ENCODE measurements at regions not wholly inside any gene's neighbourhood (a gene's known extent, or its start where the extent isn't known, plus 50 kb on each side); places are given as distances from the start of the nearest gene placed in this dataset.

DNA sequence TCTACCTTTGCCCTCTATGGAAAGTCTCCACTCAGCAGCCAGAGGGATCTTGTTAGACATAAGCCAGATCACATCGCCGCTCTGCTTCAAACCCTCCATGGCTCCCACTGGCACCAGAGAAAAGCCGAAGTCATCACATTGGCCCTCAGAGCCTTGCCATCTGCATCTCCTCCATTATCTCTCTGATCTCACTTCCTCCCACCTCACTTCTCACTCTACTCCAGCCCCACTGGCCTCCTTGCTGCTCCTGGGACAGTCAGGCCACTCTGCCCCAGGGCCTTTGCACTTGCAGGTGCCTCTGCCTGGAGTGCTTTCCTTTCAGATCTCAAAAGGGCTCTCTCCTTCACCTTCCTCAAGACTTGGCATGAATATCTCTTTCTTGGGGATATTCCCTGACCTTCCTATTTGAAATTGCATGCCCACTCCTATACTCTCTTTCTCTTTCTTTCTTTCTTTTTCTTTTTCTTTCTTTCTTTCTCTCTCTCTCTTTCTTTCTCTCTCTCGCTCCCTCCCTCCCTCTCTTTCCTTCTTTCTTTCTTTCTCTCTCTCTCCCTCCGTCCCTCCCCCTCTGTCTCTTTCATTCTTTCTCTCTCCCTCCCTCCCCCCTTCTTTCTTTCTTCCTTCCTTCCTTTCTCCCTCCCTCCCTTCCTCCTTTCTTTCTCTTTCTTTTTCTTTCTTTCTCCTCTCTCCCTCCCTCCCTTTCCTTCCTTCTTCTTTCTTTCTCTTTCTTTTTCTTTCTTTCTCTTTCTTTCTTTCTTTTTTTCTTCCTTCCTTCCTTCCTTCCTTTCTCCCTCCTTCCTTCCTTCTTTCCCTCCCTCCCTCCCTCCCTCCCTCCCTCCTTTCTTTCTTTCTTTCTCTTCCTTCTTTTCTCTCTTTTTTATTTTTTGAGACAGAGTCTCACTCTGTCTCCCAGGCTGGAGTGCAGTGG lies 96.0 kb upstream of the CASZ1 start:
- no peak for FAIRE-seq
- DNase-seq (ENCODE audit: extremely low spot score, insufficient read length, low read depth) = no peak

DNA sequence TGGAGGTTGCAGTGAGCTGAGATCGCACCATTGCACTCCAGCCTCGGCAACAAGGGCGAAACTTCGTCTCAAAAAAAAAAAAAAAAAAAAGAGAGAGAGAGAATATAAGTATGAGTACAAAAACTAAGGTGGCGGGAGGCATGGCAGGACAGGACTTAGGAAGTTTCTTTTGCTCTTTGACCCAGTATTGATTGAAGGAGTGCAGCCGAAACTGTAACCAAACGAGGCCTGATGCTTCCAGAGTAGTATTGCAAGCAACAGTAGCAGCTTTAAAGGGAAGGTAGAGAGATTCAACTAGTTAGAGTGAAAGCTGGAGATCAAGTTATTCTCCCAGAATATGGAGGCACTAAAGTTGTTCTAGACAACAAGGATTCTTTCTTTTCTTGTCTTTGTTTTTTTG lies 99.2 kb upstream of the CASZ1 start:
- no peak for DNase-seq (ENCODE audit: extremely low spot score, insufficient read length, low read depth)
- FAIRE-seq = no peak

DNA sequence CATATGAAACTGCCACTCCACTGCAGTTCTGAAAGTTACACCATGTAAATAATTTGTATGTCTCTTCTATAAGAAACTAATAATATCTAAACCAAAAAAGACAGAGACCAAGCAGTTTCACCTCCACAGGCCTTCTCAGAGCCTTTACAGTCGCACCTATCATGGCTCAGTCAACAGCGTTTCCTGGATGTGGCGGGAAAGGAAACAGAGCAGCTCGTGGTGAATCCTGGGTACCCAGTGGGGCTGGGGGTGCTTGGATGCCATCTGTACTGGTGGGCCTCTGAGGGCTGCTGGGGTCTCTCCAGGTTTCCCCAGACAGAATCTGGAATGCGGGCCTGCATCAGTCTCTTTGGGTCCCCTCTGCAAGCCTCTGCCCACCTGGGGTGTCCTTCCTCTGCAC lies 100.2 kb upstream of the CASZ1 start:
- DNase-seq (ENCODE audit: extremely low spot score, insufficient read length, low read depth) (no peak), FAIRE-seq (no peak)

DNA sequence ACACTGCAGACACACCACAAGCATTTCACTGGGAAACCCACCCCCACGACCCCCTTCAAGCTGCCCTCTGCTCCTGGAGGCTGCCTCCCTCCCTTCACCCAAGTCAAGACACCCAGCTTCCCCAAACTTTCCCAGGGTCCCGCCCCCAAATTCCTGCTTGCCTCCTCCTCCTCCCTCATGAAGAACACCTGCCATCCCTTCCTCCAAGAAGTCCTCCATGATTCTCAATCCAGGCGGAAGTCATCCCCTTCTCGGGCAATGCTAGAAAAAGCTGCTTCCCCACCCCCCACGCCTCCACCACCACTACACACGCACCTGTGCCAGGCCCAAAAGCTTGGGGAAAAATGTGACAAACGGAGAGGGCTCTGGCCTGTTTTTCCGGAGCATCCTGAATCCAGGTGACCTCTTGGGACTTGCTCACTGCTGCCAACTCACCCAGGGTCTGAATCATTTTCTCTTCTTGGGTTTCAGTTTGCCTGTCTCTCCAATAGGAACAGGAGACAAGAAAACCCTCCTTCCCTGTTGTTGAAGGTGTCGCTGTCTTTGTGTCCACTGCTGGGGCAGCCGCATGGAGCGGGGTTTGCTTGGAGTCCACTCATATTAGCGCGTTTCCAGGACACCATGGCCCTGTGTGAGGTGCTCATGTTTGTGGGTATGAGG lies 101.0 kb upstream of the CASZ1 start:
- no peak for DNase-seq (ENCODE audit: extremely low spot score, insufficient read length, low read depth)
- no peak for FAIRE-seq

DNA sequence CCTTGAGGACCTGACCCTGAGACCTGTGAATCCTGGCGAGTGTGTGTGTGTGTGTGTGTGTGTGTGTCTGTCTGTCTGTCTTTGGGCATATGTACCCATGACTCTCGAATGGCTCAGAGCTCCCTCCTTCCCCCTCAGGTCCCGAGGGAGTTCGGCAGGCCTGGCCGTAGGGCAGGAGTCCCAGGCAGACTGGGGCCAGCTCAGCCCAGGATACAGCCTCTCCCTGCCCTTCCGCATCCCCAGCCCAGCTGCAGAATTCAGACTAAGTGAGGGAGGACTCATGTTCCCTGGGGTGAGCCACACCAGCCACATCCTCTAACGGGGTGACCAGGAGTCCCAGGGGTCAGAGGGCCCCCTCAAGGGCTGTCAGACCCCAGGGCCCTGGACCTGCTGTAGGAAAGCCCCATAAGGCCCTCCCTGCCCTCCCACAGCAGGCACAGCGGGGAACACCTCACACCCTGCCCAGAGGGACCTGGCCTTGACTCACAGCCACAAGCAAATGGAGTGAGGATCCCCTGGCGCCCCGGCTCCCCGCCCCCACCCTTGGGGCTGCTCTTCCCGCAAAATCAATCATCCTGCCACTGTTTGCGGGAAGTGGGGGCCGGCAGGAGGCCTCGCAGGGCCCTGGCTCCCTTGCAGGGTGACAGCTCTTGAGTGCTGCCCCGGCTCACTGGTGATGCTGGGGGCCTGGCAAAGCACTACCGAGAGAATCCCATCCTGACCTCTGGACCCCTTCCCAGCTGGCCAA lies 101.7 kb upstream of the CASZ1 start:
- DNase-seq (ENCODE audit: extremely low spot score, insufficient read length, low read depth) = no peak
- FAIRE-seq = no peak

DNA sequence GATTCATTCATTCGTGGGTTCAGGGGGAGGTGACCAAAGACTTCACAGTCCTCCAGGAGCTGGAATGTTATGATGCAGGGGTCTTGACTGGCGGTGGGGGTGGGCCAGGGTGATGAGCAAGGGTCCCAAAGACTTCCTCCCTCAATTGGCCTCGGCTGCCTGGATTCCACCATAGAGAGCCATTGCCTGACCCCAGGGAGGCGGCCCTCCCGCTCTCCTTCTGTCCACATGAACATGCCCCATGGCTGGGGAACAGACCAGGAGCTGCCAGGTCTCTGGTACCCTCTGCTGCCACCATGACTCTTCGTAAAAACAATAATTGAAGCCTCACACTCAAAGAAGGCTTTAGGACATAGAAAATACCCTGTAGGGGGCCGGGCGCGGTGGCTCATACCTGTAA lies 102.5 kb upstream of the CASZ1 start:
- DNase-seq (ENCODE audit: extremely low spot score, insufficient read length, low read depth) (no peak), FAIRE-seq (no peak)

DNA sequence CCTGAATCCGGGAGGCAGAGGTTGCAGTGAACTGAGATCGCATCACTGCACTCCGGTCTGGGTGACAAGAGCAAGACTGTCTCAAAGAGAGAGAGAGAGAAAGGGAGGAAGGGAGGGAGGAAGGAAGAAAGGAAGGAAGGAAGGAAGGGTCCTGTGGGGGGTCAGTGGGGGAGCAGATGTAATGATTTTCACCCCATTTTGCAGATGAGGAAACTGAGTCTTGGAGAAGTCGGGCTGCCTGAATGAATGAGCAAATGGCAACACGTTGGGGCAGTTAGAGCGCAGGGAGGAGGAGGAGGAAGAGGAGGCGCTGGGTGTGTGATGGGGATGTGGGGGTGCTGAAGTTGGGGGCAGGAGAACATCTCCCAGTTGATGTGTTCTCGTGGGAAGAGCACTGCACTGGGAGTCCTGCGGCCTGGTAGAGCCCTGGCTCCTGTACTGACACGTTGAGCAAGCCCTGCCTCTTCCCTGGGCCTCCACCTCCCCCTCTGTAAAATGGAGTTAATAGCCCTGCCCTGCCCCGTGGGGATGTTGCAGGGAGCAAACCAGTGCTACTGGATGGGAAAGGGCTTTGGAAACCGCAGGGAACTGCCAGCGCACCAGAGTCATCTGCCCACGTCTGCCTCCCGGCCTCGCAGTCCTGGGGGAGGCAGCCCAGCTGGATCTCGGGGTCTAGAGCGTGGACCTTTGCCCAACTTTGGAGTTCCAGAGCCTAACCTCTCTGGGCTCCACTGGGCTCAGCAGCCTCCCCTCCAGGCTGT lies 103.2 kb upstream of the CASZ1 start:
- DNase-seq (ENCODE audit: extremely low spot score, insufficient read length, low read depth) (no peak), FAIRE-seq (no peak)

GRCh38 chr1:10900251-10900651 lies 103.8 kb upstream of the CASZ1 start:
- FAIRE-seq (no peak), DNase-seq (ENCODE audit: extremely low spot score, insufficient read length, low read depth) (no peak)

DNA sequence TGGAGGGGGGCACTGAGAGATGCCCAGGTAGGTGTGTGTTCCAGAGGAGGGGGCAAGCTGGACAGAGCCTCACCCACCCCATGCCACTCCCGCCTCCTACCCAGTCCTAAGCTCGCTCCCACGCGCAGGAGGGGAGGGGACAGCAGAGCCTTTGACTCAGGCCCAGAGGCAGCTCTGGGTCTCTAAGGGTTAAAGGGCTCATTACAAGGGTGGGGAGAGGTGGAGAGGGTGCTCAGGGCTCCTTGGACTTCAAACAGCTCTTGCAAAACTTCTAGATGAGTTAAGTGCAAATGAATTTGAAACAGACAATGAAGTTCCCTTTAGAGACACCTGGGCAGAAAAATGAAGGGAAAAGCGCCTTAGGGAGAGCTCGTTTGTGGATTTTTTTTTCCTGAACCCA lies 104.2 kb upstream of the CASZ1 start:
- FAIRE-seq (no peak), DNase-seq (ENCODE audit: extremely low spot score, insufficient read length, low read depth) (no peak)

GRCh38 chr1:10901091-10901890 lies 104.8 kb upstream of the CASZ1 start:
- no peak for FAIRE-seq
- DNase-seq (ENCODE audit: extremely low spot score, insufficient read length, low read depth) = no peak

GRCh38 chr1:10901891-10902805 lies 105.7 kb upstream of the CASZ1 start:
- FAIRE-seq = no peak
- no peak for DNase-seq (ENCODE audit: extremely low spot score, insufficient read length, low read depth)

DNA sequence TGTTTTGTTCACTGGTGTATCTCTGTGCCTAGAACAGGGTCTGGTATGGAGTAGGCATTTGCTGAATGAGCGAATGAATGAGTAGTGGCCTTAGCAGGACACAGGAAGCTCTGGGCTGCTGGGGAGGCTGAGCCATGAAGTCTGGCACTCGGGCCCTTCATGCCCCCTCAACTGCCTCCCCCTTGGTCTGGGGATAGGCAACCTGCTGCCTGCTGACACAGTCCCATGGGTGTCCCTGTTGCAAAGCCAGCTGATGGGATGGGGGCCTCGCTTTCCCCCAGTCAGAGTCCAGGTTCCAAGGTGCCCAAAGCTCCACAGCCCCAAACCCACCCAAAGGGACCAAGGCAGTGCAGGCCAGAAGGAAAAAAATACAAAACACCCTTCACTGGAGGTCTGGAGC lies 107.0 kb upstream of the CASZ1 start:
- DNase-seq (ENCODE audit: extremely low spot score, insufficient read length, low read depth) (no peak), FAIRE-seq (no peak)

DNA sequence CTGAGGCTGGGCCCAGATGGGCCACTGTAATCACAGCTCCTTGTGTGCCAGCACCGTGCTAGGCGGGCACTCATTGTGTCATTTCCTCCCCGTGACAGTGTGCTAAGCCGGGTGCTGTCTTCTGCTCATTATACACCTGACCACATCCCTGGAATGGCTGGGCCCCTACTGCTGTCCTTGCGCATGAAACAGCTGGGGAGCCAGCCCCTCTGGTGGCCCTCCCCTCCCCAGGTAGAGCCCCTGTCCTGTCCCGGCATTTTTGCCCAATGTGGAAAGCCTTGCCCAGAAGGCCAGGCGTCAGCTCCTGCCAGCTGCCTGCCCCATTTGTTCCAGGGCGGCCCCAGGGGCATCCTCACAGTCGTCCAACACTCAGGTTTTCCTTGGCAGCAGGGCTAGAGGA lies 107.4 kb upstream of the CASZ1 start:
- no peak for FAIRE-seq
- no peak for DNase-seq (ENCODE audit: extremely low spot score, insufficient read length, low read depth)

DNA sequence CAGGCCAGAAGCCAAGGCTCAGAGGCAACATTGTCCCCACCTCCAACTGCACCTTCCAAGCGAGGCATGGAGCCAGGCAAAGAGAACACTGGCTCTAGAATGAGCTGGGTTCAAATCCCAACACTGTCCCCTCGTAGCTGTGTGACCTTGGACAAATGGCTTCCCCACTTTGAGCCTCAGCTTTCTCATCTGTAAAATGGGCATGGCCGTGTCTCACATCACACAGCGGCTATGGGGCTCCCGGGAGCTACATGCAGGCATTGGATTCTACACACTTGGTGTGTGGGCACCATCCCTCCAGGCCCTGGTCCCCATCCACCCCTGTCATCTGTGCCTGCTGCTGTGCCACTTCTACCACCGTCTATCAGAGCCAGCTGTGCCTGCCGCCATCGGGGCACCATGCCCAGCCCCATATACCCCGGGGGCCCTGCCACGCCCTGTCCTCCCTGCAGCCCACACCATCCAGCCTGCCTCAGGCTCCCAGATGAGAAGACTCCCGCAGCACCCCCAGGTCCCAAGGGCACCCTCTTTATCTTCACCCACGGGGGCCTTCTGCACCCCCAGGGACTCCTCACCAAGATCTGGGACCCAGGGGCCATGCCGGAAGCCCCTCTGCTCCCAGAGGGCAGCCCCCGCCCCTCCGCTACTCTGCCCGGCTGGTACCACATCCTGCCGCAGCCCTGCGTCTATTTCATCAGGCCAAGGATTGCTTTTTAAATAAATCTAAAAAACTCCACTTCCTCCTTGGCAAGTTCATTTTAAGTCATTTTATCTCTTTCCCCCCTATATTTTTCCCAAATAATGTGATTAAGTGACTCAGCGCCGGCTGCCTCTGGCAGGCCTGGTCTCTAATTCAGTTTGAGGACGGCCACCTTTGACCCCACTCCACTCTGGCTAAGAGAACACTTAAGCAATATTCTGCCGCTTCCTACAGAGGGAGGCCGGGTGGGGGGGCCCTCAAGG lies 107.8 kb upstream of the TARDBP start:
- FAIRE-seq (no peak), DNase-seq (ENCODE audit: extremely low spot score, insufficient read length, low read depth) (no peak)

- FAIRE-seq (no peak), DNase-seq (ENCODE audit: extremely low spot score, insufficient read length, low read depth) (no peak)
Measured at GRCh38 chr1:10905841-10906655, 106.4 kb upstream of the TARDBP start.

DNA sequence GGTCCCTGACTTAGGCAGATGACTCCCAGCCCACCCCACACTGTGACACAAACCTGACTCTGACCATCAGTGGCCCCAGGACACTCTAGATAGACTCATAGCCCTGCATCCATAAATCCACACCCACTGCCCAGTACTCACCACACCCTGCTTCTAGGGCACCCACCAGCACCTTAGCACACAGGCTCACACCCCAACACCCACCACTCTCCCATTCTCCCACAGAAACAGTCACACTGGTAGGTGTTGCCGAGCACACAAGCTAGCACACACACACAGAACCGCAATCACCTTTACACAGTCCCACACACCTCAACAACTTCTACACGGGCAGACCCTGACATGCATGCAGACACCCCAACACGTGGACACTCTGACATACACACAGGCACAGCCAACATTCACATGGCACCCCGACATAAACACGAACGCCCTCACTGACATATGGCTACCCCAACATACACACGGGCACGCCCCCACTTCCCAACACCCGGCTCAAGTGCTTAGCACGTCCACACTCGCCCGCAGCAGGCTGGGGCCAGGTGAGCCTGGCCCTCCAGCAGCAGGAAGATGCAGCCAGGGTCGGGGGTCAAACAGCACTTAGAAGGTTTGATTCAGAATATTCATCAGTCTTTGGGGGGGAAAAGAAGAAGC lies 105.5 kb upstream of the TARDBP start:
- DNase-seq (ENCODE audit: extremely low spot score, insufficient read length, low read depth) (no peak), FAIRE-seq (no peak)
